ENCODE measurements at regions not wholly inside any gene's neighbourhood (a gene's known extent, or its start where the extent isn't known, plus 50 kb on each side); places are given as distances from the start of the nearest gene placed in this dataset.

DNA sequence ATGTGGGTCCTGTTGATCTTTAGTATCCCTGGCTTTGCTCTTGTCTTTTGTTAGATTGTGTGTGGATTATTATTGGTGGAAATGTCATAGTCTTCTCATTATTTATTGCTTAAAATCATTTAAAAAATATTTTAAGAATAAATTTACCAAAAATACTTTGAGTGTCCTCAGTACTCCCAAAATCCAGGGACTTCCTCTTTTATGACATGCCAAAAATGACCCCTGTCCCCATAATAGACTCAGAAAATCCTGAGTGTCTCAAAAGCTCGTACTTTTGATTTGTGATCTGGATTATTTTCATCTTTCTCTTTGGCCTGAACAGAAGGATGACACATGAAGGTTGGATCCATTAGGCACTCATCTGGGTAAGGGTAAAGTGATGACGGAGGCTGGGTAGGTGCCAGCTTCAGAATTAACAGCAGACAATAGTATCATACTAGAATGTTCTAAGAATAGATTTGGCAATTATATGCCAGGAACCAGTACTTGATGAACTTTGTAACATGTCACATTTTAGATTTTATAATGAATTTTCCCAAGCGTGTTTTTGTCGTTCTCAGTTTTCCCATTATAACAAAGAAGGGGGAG lies 602.2 kb upstream of the CDH8 start:
- H3K27ac ChIP-seq = no peak overlapping the region
- intact Hi-C loops (cut with DNase I; ENCODE audit: low total_unique reads) = no loop called here
- H3K36me3 ChIP-seq = no peaks in the 10 kb centered on the region
- DNase-seq = no peak
- H3K4me3 ChIP-seq = no peak overlapping the region
- no peaks in the 10 kb centered on the region for H3K4me1 ChIP-seq
- no peaks in the 10 kb centered on the region for H3K9me3 ChIP-seq
- TF ChIP-seq, protein P1, sequence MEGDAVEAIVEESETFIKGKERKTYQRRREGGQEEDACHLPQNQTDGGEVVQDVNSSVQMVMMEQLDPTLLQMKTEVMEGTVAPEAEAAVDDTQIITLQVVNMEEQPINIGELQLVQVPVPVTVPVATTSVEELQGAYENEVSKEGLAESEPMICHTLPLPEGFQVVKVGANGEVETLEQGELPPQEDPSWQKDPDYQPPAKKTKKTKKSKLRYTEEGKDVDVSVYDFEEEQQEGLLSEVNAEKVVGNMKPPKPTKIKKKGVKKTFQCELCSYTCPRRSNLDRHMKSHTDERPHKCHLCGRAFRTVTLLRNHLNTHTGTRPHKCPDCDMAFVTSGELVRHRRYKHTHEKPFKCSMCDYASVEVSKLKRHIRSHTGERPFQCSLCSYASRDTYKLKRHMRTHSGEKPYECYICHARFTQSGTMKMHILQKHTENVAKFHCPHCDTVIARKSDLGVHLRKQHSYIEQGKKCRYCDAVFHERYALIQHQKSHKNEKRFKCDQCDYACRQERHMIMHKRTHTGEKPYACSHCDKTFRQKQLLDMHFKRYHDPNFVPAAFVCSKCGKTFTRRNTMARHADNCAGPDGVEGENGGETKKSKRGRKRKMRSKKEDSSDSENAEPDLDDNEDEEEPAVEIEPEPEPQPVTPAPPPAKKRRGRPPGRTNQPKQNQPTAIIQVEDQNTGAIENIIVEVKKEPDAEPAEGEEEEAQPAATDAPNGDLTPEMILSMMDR (IDR thresholded peaks at IDR 0.05) = no peak
- no peaks in the 10 kb centered on the region for H3K27me3 ChIP-seq

- Histone ChIP-seq H3K4me3 (no peak overlapping the region), H3K36me3 (no peaks in the 10 kb centered on the region), H3K4me1 (no peaks in the 10 kb centered on the region), H3K27ac (no peak overlapping the region), H3K27me3 (no peaks in the 10 kb centered on the region), H3K9me3 (no peaks in the 10 kb centered on the region)
- intact Hi-C loops (cut with DNase I; ENCODE audit: low total_unique reads) = no loop called here
- no peak for DNase-seq
- TF ChIP-seq, protein P1 (IDR thresholded peaks at IDR 0.05) = no peak
Measured at GRCh38 chr16:62625326-62625725, 589.1 kb upstream of the CDH8 start.

- TF ChIP-seq, protein P1 (IDR thresholded peaks at IDR 0.05) = no peak
- Histone ChIP-seq H3K9me3 (no peaks in the 10 kb centered on the region), H3K4me1 (no peaks in the 10 kb centered on the region), H3K4me3 (no peak overlapping the region), H3K36me3 (no peaks in the 10 kb centered on the region), H3K27me3 (no peaks in the 10 kb centered on the region), H3K27ac (no peak overlapping the region)
- no peak for DNase-seq
- intact Hi-C loops (cut with DNase I; ENCODE audit: low total_unique reads) = no loop called here
Measured at GRCh38 chr16:62620275-62620674, 584.0 kb upstream of the CDH8 start.

DNA sequence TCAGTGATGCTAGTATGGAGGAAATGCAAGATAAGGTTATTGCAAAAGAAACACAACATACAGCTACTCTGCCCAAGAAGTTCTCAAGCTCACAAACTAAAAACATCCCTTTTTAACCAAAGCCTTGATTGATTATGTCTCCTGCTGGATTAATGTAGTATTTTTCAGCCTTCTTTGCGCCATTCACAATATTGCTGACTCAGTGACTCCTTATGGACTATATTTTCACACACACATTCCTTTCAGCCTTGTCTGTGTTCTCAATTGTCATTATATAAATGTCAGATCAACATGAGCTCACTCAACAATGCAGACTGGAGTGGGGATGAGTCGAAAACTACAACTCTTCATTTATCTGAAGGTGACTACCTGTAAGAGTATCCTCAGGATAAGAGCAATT lies 579.3 kb upstream of the CDH8 start:
- H3K9me3 ChIP-seq = no peaks in the 10 kb centered on the region
- no peaks in the 10 kb centered on the region for H3K4me1 ChIP-seq
- intact Hi-C loops (cut with DNase I; ENCODE audit: low total_unique reads) = no loop called here
- TF ChIP-seq, protein P1 (IDR thresholded peaks at IDR 0.05) = no peak
- H3K36me3 ChIP-seq = no peaks in the 10 kb centered on the region
- DNase-seq = no peak
- no peak overlapping the region for H3K27ac ChIP-seq
- H3K27me3 ChIP-seq = no peaks in the 10 kb centered on the region
- no peak overlapping the region for H3K4me3 ChIP-seq

GRCh38 chr16:62610291-62610690 lies 574.1 kb upstream of the CDH8 start:
- Histone ChIP-seq H3K27me3 (no peaks in the 10 kb centered on the region), H3K36me3 (no peaks in the 10 kb centered on the region), H3K27ac (no peak overlapping the region), H3K9me3 (no peaks in the 10 kb centered on the region), H3K4me3 (no peak overlapping the region), H3K4me1 (no peaks in the 10 kb centered on the region)
- TF ChIP-seq, protein P1 (IDR thresholded peaks at IDR 0.05) = no peak
- intact Hi-C loops (cut with DNase I; ENCODE audit: low total_unique reads) = no loop called here
- DNase-seq = no peak

DNA sequence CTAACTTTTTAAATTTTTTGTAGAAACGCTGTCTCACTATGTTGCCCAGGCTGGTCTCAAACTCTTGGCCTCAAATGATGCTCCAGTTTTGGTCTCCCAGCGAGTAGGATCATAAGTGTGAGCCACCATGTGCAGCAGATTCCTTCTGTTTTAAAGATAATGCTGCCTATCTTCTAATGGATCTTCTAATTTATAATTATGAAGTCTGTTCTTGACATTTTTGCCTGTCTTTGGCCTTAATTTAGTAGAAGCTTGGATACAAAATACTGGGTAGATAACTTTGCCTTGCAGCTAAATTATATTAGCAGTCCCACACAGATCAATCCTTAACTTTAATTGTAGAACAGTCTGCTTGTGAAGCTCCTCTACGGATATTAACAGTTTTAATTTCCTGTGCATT lies 566.6 kb upstream of the CDH8 start:
- no peaks in the 10 kb centered on the region for H3K27me3 ChIP-seq
- no peak overlapping the region for H3K27ac ChIP-seq
- DNase-seq = no peak
- intact Hi-C loops (cut with DNase I; ENCODE audit: low total_unique reads) = no loop called here
- no peaks in the 10 kb centered on the region for H3K36me3 ChIP-seq
- H3K9me3 ChIP-seq = no peaks in the 10 kb centered on the region
- no peaks in the 10 kb centered on the region for H3K4me1 ChIP-seq
- no peak overlapping the region for H3K4me3 ChIP-seq
- TF ChIP-seq, protein P1 (IDR thresholded peaks at IDR 0.05) = no peak

All from tibial artery (tissue), 4 donors.